Trophoblast cell (in vitro differentiated cells and primary cell): ENCODE measurements at regions not wholly inside any gene's neighbourhood (a gene's known extent, or its start where the extent isn't known, plus 50 kb on each side); places are given as distances from the start of the nearest gene placed in this dataset.
"Not testable (repeated sequence)": the region's sequence is repeated elsewhere in the genome, so short reads cannot be mapped to it uniquely, and the experiment has no call there.

Source experiments
- DNase-seq, 2 donors: peaks; one replicate each; pipeline ENCODE4 v3.0.0-alpha.2; 2016
- H2AFZ ChIP-seq: 2 replicates; pipeline ENCODE4 v1.6.1; 2013; ENCODE audit warnings: low read length, moderate library complexity, mild to moderate bottlenecking; ENCODE audit not compliant: insufficient read depth, poor library complexity
- H2AK5ac ChIP-seq: 2 replicates; pipeline ENCODE4 v1.6.1; 2013; ENCODE audit warnings: mild to moderate bottlenecking, low read length
- H2BK120ac ChIP-seq: 2 replicates; pipeline ENCODE4 v1.6.1; 2013; ENCODE audit warnings: low read length, mild to moderate bottlenecking, moderate library complexity; ENCODE audit not compliant: insufficient read depth, poor library complexity
- H2BK12ac ChIP-seq: 2 replicates; pipeline ENCODE4 v1.6.1; 2013; ENCODE audit warnings: mild to moderate bottlenecking, low read length, moderate library complexity
- H2BK5ac ChIP-seq: 2 replicates; pipeline ENCODE4 v1.6.1; 2013; ENCODE audit warnings: low read length, low read depth, moderate library complexity, mild to moderate bottlenecking; ENCODE audit not compliant: poor library complexity
- H3K14ac ChIP-seq: 2 replicates; pipeline ENCODE4 v1.6.1; 2013; ENCODE audit warnings: mild to moderate bottlenecking, low read length
- H3K18ac ChIP-seq: 2 replicates; pipeline ENCODE4 v1.6.1; 2013; ENCODE audit warnings: mild to moderate bottlenecking, low read length
- H3K23ac ChIP-seq: 2 replicates; pipeline ENCODE4 v1.6.1; 2013; ENCODE audit warnings: low read length
- H3K27ac ChIP-seq: 2 replicates; pipeline ENCODE4 v1.5.1; 2013; ENCODE audit warnings: low read depth, mild to moderate bottlenecking, inconsistent platforms, low read length, moderate library complexity
- H3K27me3 ChIP-seq: 2 replicates; pipeline ENCODE4 v1.6.1; 2013; ENCODE audit warnings: inconsistent platforms, mild to moderate bottlenecking, low read length, moderate library complexity; ENCODE audit not compliant: insufficient read depth
- H3K36me3 ChIP-seq, 2 experiments: 1 replicate in 1 of 2; 2 replicates in 1 of 2; pipeline ENCODE4 v1.6.1; 2013; ENCODE audit warnings: low read length in 2 of 2, mild to moderate bottlenecking in 2 of 2, moderate library complexity in 1 of 2; ENCODE audit not compliant: insufficient read depth in 2 of 2, control insufficient read depth in 1 of 2
- H3K4ac ChIP-seq: 2 replicates; pipeline ENCODE4 v1.6.1; 2013; ENCODE audit warnings: low read depth, mild to moderate bottlenecking, low read length, moderate library complexity
- H3K4me1 ChIP-seq, 2 experiments: 1 replicate in 1 of 2; 2 replicates in 1 of 2; pipeline ENCODE4 v1.6.1; 2013; ENCODE audit warnings: low read length in 2 of 2, mild to moderate bottlenecking in 2 of 2, moderate library complexity in 1 of 2; ENCODE audit not compliant: insufficient read depth in 2 of 2, control insufficient read depth in 1 of 2
- H3K4me2 ChIP-seq: 2 replicates; pipeline ENCODE4 v1.6.1; 2013; ENCODE audit warnings: inconsistent platforms, mild to moderate bottlenecking, low read length, moderate library complexity
- H3K4me3 ChIP-seq: 2 replicates; pipeline ENCODE4 v1.5.1; 2013; ENCODE audit warnings: mild to moderate bottlenecking, low read depth, low read length, inconsistent platforms
- H3K79me1 ChIP-seq: one replicate; pipeline ENCODE4 v1.6.1; 2013; ENCODE audit warnings: low read length
- H3K79me2 ChIP-seq: 2 replicates; pipeline ENCODE4 v1.6.1; 2013; ENCODE audit warnings: low read length, mild to moderate bottlenecking; ENCODE audit not compliant: control insufficient read depth, insufficient read depth, poor library complexity
- H3K9ac ChIP-seq: 2 replicates; pipeline ENCODE4 v1.6.1; 2013; ENCODE audit warnings: mild to moderate bottlenecking, low read length
- H3K9me3 ChIP-seq: 2 replicates; pipeline ENCODE4 v1.6.1; 2013; ENCODE audit warnings: low read depth, mild to moderate bottlenecking, control low read depth, inconsistent platforms, low read length; ENCODE audit not compliant: insufficient read depth
- H4K12ac ChIP-seq: 2 replicates; pipeline ENCODE4 v1.6.1; 2013; ENCODE audit warnings: low read depth, mild to moderate bottlenecking, low read length, moderate library complexity
- H4K8ac ChIP-seq: 2 replicates; pipeline ENCODE4 v1.6.1; 2013; ENCODE audit warnings: low read depth, mild to moderate bottlenecking, low read length, moderate library complexity
- H4K91ac ChIP-seq: one replicate; pipeline ENCODE4 v1.6.1; 2013; ENCODE audit warnings: low read depth, mild to moderate bottlenecking, low read length, moderate library complexity
- WGBS: extraction: QIAGEN DNeasy Blood & Tissue Kit; methylation state at CpG from one replicate; pipeline ENCODE4 v1.1.7; 2013; ENCODE audit warnings: missing lambda C conversion rate; ENCODE audit not compliant: insufficient read length, insufficient coverage; ENCODE audit errors: extremely low coverage; 5-methylcytosine and 5-hydroxymethylcytosine counted together

- not testable (repeated sequence) for H3K9ac ChIP-seq, H2BK5ac ChIP-seq, H2BK12ac ChIP-seq, H4K12ac ChIP-seq, H3K23ac ChIP-seq, H3K4ac ChIP-seq, H2BK120ac ChIP-seq, H3K27me3 ChIP-seq, DNase-seq, H3K79me1 ChIP-seq, H3K79me2 ChIP-seq, H3K4me2 ChIP-seq, H3K4me3 ChIP-seq, H2AK5ac ChIP-seq, H3K9me3 ChIP-seq, H4K8ac ChIP-seq, H4K91ac ChIP-seq, H2AFZ ChIP-seq, H3K27ac ChIP-seq, H3K18ac ChIP-seq, H3K14ac ChIP-seq, H3K4me1 ChIP-seq
- WGBS, result no CpG with 5 or more reads among the region's 9 CpGs
- H3K36me3 ChIP-seq, result peaks cover 13 to 16% of the 10 kb centered on the region in 2 experiments
These were observed 50.0 kb upstream of the IQSEC3 start for GRCh38 chr12:16541-16940.
